H1 (cell line): ENCODE measurements at regions not wholly inside any gene's neighbourhood (a gene's known extent, or its start where the extent isn't known, plus 50 kb on each side); places are given as distances from the start of the nearest gene placed in this dataset.

Experiments
- CHD1 ChIP-seq: IDR thresholded peaks from 2 replicates; pipeline ENCODE4 v1.6.1; 2012; ENCODE audit warnings: low read depth, low read length, improper control_type of control experiment
- CREB1 ChIP-seq: IDR thresholded peaks from 2 replicates; pipeline ENCODE4 v1.6.1; 2012; ENCODE audit warnings: inconsistent platforms
- JUN ChIP-seq: IDR thresholded peaks from 2 replicates; pipeline ENCODE4 v1.6.1; 2011; ENCODE audit warnings: low read depth, mild to moderate bottlenecking, improper control_type of control experiment, low read length
- RAD21 ChIP-seq, 2 experiments: IDR thresholded peaks in 1 of 2; conservative IDR thresholded peaks in 1 of 2; 2 replicates each; pipeline ENCODE4 v1.6.1; 2011; ENCODE audit warnings: low read depth in 2 of 2, low read length in 2 of 2, improper control_type of control experiment in 1 of 2, inconsistent platforms in 1 of 2, mild to moderate bottlenecking in 1 of 2, moderate library complexity in 1 of 2
- RNF2 ChIP-seq: fragments of 200-900, 300-1000 bp; sonication (generic); IDR thresholded peaks from 2 replicates; pipeline ENCODE4 v1.7.1; 2016; ENCODE audit warnings: borderline replicate concordance, low read depth, mild to moderate bottlenecking, antibody characterized with exemption, low read length; ENCODE audit not compliant: poor library complexity, severe bottlenecking; ENCODE audit errors: missing control alignments
- RXRA ChIP-seq: IDR thresholded peaks from 2 replicates; pipeline ENCODE4 v1.6.1; 2011; ENCODE audit warnings: low read depth, mild to moderate bottlenecking, low read length, moderate library complexity; ENCODE audit not compliant: insufficient read depth
- SIRT6 ChIP-seq: IDR thresholded peaks from one replicate; pipeline ENCODE4 v1.7.1; 2012; ENCODE audit warnings: low read length, inconsistent platforms
- SP4 ChIP-seq: IDR thresholded peaks from 2 replicates; pipeline ENCODE4 v1.6.1; 2012; ENCODE audit warnings: low read length, inconsistent platforms
- TBP ChIP-seq: IDR thresholded peaks from 2 replicates; pipeline ENCODE4 v1.6.1; 2011; ENCODE audit warnings: low read depth, low read length, improper control_type of control experiment
- USF2 ChIP-seq: IDR thresholded peaks from 2 replicates; pipeline ENCODE4 v1.6.1; 2011; ENCODE audit warnings: low read length, improper control_type of control experiment

DNA sequence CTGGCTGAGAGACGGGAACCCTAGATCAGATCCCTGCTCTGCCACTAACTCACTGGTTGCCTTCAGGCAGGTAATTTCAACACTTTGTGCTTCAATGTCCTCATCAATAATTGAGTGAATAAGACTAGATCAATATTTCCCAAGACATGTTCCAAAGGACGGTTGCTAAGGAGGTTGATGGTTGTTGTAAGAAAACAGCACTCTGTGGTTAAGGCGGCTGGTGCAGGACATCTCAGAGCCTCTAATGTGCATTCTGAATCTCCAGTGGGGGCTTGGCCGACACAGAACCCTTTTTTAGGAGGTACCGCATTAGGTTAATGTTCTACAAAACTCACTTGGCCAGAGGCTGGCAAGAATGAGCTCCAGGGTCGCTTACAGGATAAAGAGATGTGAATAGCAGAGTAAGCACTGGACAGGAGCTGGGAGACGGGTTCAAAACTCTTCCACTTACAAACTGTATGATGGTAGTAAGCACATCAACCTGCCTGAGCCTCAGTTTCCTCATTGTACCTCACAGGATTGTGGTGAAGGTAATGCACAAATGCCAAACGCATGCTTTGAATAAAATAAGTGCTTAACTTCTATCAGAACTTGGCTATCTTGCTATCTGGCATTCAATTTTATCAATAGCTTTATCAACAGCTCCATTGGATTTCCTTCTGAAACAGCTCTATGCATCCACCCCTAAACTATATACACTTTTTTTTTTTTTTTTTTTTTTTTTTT lies 136.9 kb upstream of the PARP11 start (continued):
- TF ChIP-seq USF2, result no peak
- no peak for TF ChIP-seq RAD21 (IDR thresholded peaks at IDR 0.05 in 1 of 2, conservative IDR thresholded peaks at IDR 0.05 in 1 of 2; ENCODE audit: low read depth in 2 of 2, low read length in 2 of 2)
- no peak for TF ChIP-seq SP4
- no peak for TF ChIP-seq RXRA
- no peak for TF ChIP-seq SIRT6
- no peak for TF ChIP-seq CREB1
- TF ChIP-seq CHD1, result no peak
- no peak for TF ChIP-seq JUN
- TF ChIP-seq RNF2, result no peak
- no peak for TF ChIP-seq TBP
